CD4-positive, alpha-beta T cell (primary cell): ENCODE measurements at regions not wholly inside any gene's neighbourhood (a gene's known extent, or its start where the extent isn't known, plus 50 kb on each side); places are given as distances from the start of the nearest gene placed in this dataset.

Experiments used
- ATAC-seq: fragments of 200-7000 bp; cut with Tn5 transposase; one replicate; pipeline ENCODE4 v1.10.0; 2022; ENCODE audit warnings: mild to moderate bottlenecking; ENCODE audit not compliant: poor library complexity
- CTCF ChIA-PET: fragments of 350-600 bp; sonication (Branson Sonifier 250); formaldehyde crosslinking; loops from one replicate; lab custom pipeline; 2021; ENCODE audit warnings: antibody characterized with exemption, inconsistent platforms; lab: Charles Lee
- POLR2A ChIA-PET: fragments of 350-600 bp; sonication (Branson Sonifier 250); formaldehyde crosslinking; loops from one replicate; lab custom pipeline; 2021; ENCODE audit warnings: antibody characterized with exemption, inconsistent platforms; lab: Charles Lee
- DNase-seq, 14 experiments: peaks; one replicate each; pipeline ENCODE4 v3.0.0-alpha.2; 2013 to 2020; ENCODE audit warnings: mixed read lengths in 2 of 14
- H3K27ac ChIP-seq, 2 donors: one replicate each; pipeline versions ENCODE4 v1.5.1 to v1.7.0; 2013; ENCODE audit warnings: low read length in 2 of 2, low read depth in 1 of 2, mild to moderate bottlenecking in 1 of 2
- H3K27me3 ChIP-seq, 2 experiments: 1 replicate in 1 of 2; 2 replicates in 1 of 2; pipeline versions ENCODE4 v1.6.1 to v1.7.0; 2013; ENCODE audit warnings: low read length in 2 of 2, control low read depth in 1 of 2, mild to moderate bottlenecking in 1 of 2, moderate library complexity in 1 of 2; ENCODE audit not compliant: insufficient read depth in 2 of 2, control insufficient read depth in 1 of 2
- H3K36me3 ChIP-seq: one replicate; pipeline ENCODE4 v1.6.1; 2013; ENCODE audit warnings: low read length, control low read depth; ENCODE audit not compliant: insufficient read depth
- H3K4me1 ChIP-seq: one replicate; pipeline ENCODE4 v1.6.1; 2013; ENCODE audit warnings: low read length, control low read depth; ENCODE audit not compliant: insufficient read depth
- H3K4me3 ChIP-seq: one replicate; pipeline ENCODE4 v1.5.1; 2013; ENCODE audit warnings: mild to moderate bottlenecking, low read length, moderate library complexity
- H3K9me3 ChIP-seq, 2 experiments: 1 replicate in 1 of 2; 2 replicates in 1 of 2; pipeline versions ENCODE4 v1.6.1 to v1.7.0; 2013; ENCODE audit warnings: low read length in 2 of 2, mild to moderate bottlenecking in 2 of 2, control low read depth in 1 of 2, moderate library complexity in 1 of 2; ENCODE audit not compliant: control insufficient read depth in 1 of 2, insufficient read depth in 1 of 2
- H3K27ac Mint-ChIP-seq: one replicate; pipeline ENCODE4 v1.8.0; 2020; ENCODE audit warnings: mixed read lengths
- H3K27me3 Mint-ChIP-seq: one replicate; pipeline ENCODE4 v1.8.0; 2021; ENCODE audit warnings: mixed read lengths
- H3K36me3 Mint-ChIP-seq: one replicate; pipeline ENCODE4 v1.8.0; 2021; ENCODE audit warnings: low read depth, mixed read lengths
- H3K4me1 Mint-ChIP-seq: one replicate; pipeline ENCODE4 v1.8.0; 2021; ENCODE audit warnings: low read depth, mixed read lengths
- H3K4me3 Mint-ChIP-seq: one replicate; pipeline ENCODE4 v1.8.0; 2020; ENCODE audit warnings: mild to moderate bottlenecking, mixed read lengths
- H3K9me3 Mint-ChIP-seq: one replicate; pipeline ENCODE4 v1.8.0; 2020; ENCODE audit warnings: mixed read lengths
- CTCF ChIP-seq: fragments of 200-600 bp; IDR thresholded peaks from one replicate; pipeline ENCODE4 v1.8.0; 2022; ENCODE audit warnings: antibody characterized with exemption, mild to moderate bottlenecking
- intact Hi-C, 2 experiments: fragments of 100-400 bp; cut with DNase I in 1 of 2; cut with micrococcal nuclease in 1 of 2; formaldehyde crosslinking; loops; one replicate each; pipeline versions ENCODE4 v1.15.1 to v1.9.0; 2023 to 2025; cut with DNase I, micrococcal nuclease

- Mint-ChIP-seq H3K4me3 (no peak overlapping the region), H3K27ac (no peak overlapping the region), H3K4me1 (no peaks in the 10 kb centered on the region), H3K36me3 (peaks cover 11% of the 10 kb centered on the region), H3K9me3 (peaks cover 5% of the 10 kb centered on the region), H3K27me3 (no peaks in the 10 kb centered on the region)
- Histone ChIP-seq H3K27me3 (no peaks in the 10 kb centered on the region), H3K36me3 (no peaks in the 10 kb centered on the region), H3K4me1 (no peaks in the 10 kb centered on the region), H3K27ac (no peak overlapping the region), H3K4me3 (no peak overlapping the region), H3K9me3 (peaks cover 8% of the 10 kb centered on the region in 2 experiments)
- intact Hi-C loops, result no loop called here
- ChIA-PET POLR2A (no interaction called here), CTCF (no interaction called here)
- ATAC-seq (no peak), DNase-seq (no peak)
- TF ChIP-seq CTCF, result no peak
These were observed 103.0 kb upstream of the KIF5B start for GRCh38 chr10:32159264-32159663.

- Histone ChIP-seq H3K36me3 (no peaks in the 10 kb centered on the region), H3K27me3 (no peaks in the 10 kb centered on the region), H3K9me3 (peaks cover 8 to 11% of the 10 kb centered on the region in 2 experiments), H3K4me1 (peaks cover 3% of the 10 kb centered on the region), H3K4me3 (no peak overlapping the region), H3K27ac (no peak overlapping the region)
- ChIA-PET CTCF (no interaction called here), POLR2A (no interaction called here)
- Mint-ChIP-seq H3K4me1 (peaks cover 22% of the 10 kb centered on the region), H3K36me3 (peaks cover 25% of the 10 kb centered on the region), H3K27ac (no peak overlapping the region), H3K9me3 (peaks cover 9% of the 10 kb centered on the region), H3K4me3 (no peak overlapping the region), H3K27me3 (no peaks in the 10 kb centered on the region)
- no peak for ATAC-seq
- intact Hi-C loops, result no loop called here
- no peak for TF ChIP-seq CTCF
- DNase-seq, result no peak
These were observed 99.8 kb upstream of the KIF5B start for GRCh38 chr10:32156031-32156495.

- Mint-ChIP-seq H3K4me3 (no peak overlapping the region), H3K4me1 (peaks cover 30% of the 10 kb centered on the region), H3K9me3 (peaks cover 9% of the 10 kb centered on the region), H3K36me3 (peaks cover 25% of the 10 kb centered on the region), H3K27me3 (no peaks in the 10 kb centered on the region), H3K27ac (no peak overlapping the region)
- intact Hi-C loops, result no loop called here
- TF ChIP-seq CTCF, result no peak
- POLR2A ChIA-PET, result no interaction called here
- H3K27me3 ChIP-seq, result no peaks in the 10 kb centered on the region
- H3K9me3 ChIP-seq, result peaks cover 8 to 11% of the 10 kb centered on the region in 2 experiments
- H3K4me3 ChIP-seq, result no peak overlapping the region
- no peak overlapping the region for H3K27ac ChIP-seq
- H3K36me3 ChIP-seq, result no peaks in the 10 kb centered on the region
- peaks cover 11% of the 10 kb centered on the region for H3K4me1 ChIP-seq
- CTCF ChIA-PET, result no interaction called here
- DNase-seq (no peak), ATAC-seq (no peak)
These were observed 98.9 kb upstream of the KIF5B start for GRCh38 chr10:32155075-32155516.
